ENCODE measurements at regions not wholly inside any gene's neighbourhood (a gene's known extent, or its start where the extent isn't known, plus 50 kb on each side); places are given as distances from the start of the nearest gene placed in this dataset.

DNA sequence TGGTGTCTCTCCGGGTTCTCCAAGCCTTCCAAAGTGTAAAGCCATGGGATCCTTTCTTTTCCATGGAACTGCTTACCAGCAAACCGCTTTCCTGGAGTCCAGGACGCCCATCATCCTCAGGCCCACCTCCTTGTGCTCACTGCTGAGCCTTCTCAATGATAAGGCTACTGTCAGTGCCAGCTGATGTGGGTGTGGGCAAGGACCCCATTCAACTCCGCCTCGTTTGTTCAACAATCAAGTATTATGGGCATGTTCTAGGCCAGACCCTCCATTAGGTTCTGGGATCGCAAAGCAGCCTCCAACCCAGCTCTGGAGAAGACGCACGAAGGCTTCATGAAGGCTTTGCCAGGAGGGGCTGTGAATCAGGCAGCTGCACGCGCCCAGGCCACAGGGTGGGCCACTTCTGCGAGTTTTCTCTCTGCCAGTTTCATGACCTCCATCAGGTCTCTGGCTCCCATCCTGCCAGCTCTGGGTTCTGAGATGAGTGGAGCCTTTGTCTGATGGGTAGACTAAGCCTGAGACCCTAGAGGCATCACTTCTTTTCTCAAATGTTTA, 177.1 kb downstream of the MRPL14 start:
- DNase-seq (ENCODE audit: low read depth in 2 of 2), result no peak

- no peak for DNase-seq (ENCODE audit: low read depth in 2 of 2)
These were observed 177.7 kb downstream of the MRPL14 start for GRCh38 chr6:43949551-43949991.

DNA sequence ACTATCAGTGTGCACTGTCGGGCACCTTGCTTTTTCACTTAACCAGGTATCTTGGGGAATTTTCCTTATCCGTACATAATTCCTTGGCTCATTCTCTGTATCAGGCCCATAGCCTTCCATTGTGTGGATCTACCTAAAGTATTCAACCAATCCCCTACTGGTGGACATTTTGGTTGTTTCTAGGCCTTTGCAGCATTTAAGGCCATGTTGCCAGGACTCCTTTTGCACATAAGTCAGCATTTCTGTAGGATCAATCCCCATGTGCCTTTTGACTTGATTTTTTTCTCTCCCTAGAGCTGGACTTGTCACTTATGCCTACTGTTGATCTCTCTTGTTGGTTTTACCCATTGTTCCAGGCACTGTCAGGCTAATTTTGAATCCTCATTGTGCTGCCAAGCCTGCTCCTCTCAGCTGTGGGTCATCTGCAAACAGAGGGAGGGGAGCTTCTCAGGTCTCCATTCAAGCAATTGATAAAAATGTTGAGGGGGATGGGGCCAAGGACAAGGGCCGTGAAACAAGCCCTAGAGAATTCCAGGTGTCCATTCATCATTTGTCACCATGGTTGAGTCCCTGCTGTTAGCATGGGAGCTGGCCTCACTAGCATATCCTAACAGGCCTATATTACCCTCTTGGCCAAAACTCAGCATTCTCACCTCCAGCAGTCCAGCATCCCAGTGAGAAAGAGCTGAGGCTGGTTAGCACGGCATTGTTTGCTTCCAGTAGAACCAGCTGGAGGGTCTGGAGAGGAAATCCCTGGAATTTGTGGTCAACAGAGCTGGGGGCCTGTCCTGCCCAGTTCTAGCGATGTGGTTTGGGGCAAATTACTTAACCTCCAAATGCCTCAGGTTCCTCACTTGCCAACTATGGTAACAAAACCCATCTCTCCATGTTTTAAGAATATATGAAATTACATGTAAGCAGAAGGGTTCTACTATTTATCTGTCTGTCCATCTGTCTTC, 178.4 kb downstream of the MRPL14 start:
- DNase-seq (ENCODE audit: low read depth in 2 of 2), result no peak

- no peak for DNase-seq (ENCODE audit: low read depth in 2 of 2)
These were observed 177.8 kb downstream of the VEGFA start for GRCh38 chr6:43947860-43948259.

GRCh38 chr6:43946641-43947363, 176.8 kb downstream of the VEGFA start:
- no peak for DNase-seq (ENCODE audit: low read depth in 2 of 2)

DNA sequence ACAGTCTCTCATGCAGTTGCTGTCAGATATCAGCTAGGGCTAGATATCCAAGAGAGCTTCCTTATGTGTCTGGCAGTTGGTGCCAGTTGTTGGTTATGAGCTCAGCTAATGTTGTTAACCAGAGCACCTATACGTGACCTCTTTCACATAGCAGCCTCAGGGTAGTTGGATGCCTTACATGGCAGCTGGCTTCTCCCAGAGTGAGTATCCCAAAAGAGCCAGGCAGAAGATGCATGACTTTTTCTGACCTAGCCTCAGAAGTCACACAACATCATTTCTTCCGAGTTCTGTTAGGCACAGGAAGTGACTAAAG, 175.7 kb downstream of the VEGFA start:
- no peak for DNase-seq (ENCODE audit: low read depth in 2 of 2)

- DNase-seq (ENCODE audit: low read depth in 2 of 2), result no peak
These were observed 175.1 kb downstream of the VEGFA start for GRCh38 chr6:43944908-43945767.

- no peak for DNase-seq (ENCODE audit: low read depth in 2 of 2)
These were observed 173.8 kb downstream of the VEGFA start for GRCh38 chr6:43943781-43944250.

DNA sequence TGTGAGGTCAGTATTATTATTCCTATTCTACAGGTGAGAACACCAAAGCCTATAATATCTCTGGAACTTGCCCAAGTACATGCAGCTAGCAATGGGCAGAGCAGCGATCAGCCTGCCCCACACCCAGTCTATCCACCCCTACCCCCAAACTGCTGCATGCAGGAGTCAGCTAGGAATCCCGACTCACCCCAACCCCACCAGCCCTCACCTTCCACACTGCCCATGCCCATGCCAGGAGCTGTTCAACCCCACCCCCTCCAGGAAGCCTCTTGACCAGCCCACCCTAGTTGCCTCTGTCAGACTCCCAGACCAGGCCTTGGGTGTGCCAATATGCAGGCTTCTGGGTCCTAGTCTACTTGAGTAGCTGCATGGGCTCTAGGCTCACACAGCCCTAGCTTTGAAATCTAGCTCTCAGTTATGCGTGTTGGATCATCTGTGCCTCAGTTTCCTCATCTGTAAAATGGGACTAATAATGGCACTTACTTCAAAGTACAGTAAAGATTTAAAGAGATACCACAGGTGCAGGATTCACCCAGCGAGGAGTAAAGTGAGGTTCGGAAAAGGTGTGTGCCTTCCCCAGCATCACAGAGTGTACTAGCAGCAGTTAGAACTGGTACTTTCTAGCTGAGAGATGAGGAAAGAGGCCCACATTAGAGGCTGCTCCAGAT, 173.2 kb downstream of the VEGFA start:
- no peak for DNase-seq (ENCODE audit: low read depth in 2 of 2)

- no peak for DNase-seq (ENCODE audit: low read depth in 2 of 2)
These were observed 172.6 kb downstream of the VEGFA start for GRCh38 chr6:43942616-43943015.

DNA sequence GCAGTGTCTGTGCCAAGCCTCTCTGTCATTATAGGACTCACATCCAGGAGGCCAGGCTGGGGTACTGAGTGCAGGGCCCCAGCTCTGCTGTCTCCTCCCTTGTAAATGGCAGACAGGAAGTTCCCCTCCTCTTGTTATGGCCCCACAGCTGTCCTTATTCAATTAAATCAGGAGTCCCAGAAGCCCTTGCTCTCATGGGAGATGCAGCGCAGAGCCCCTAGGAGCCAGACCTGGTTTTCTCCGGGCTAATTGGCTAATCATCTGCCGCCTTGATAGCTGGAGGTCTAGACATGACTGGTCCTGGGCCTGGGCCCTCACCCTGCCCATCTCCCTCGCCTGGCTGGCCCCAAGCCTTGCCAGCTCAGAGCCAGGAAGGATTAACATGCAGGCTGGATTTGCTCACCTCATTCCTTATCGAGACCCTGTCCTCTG, 172.0 kb downstream of the VEGFA start:
- DNase-seq (ENCODE audit: low read depth in 2 of 2), result no peak

- no peak for DNase-seq (ENCODE audit: low read depth in 2 of 2)
These were observed 171.2 kb downstream of the VEGFA start for GRCh38 chr6:43941174-43941573.

- no peak for DNase-seq (ENCODE audit: low read depth in 2 of 2)
These were observed 170.5 kb downstream of the VEGFA start for GRCh38 chr6:43940393-43941087.

DNA sequence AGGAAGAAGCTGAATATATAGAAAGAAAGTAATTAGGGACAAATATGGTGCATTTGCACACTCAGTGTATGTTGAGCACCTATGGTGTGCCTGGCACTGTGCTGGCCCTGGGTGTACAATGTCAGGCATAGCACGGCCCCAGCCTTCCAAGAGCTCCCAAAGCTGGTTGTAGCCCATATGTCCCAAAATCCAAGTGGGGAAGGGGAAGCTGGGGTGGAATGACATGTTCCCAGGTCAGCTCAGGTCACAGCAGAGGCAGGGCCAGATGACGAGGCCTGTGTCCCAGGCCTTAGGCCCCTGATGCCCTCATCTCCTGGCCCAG, 170.0 kb downstream of the VEGFA start:
- no peak for DNase-seq (ENCODE audit: low read depth in 2 of 2)

- DNase-seq (ENCODE audit: low read depth in 2 of 2), result no peak
These were observed 169.5 kb downstream of the VEGFA start for GRCh38 chr6:43939281-43940070.

DNA sequence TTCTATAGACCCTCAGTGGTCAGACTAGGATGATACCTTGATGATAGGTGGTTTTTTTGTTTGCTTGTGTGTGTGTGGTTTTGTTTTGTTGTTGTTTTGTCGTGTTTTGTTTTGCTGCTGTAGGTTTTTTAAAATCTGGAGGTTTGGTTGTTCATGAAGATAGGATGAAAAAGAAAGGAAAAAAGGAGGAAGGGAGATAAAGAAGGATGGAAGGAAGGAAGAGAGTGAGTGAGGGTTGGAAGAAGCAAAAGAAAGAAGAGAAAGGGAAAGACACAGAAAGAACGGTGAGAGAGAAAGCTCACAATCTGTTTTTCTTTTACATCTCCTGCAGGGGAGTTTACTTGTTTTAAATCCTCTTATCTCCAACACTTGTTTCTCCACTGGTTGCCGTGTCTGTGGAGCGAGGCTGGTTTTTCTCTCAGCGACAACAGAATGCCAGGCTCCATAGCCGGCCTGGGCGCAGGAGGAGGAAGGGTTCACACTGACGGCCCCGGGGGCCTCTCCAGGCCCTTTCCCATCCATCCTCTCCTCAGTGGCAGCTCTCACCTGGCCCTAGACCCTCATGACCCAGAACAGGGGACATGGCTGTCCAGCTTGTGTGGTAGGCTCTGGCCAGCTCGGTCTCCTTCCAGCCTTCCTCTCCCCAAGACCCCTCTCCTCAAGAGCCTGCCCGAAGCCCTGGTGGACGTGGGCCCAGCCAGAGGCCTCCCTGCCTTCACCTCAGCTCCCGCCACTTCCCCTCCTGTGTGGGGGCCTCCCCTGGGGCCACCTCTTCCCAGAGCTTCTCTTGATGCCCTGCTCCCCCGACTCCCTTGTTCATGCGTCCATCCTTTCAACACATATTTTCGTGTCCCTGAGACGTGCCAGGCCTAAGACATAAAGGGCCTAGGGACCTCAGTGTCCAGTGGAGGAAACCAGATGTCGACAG, 168.4 kb downstream of the VEGFA start:
- DNase-seq (ENCODE audit: low read depth in 2 of 2), result no peak

- no peak for DNase-seq (ENCODE audit: low read depth in 2 of 2)
These were observed 167.5 kb downstream of the VEGFA start for GRCh38 chr6:43937236-43938177.

GRCh38 chr6:43936476-43936875, 166.5 kb downstream of the VEGFA start:
- no peak for DNase-seq (ENCODE audit: low read depth in 2 of 2)
